ENCODE measurements at regions not wholly inside any gene's neighbourhood (a gene's known extent, or its start where the extent isn't known, plus 50 kb on each side); places are given as distances from the start of the nearest gene placed in this dataset.

- no peaks in the 10 kb centered on the region; the same call in 1 of the 2 replicates for H3K23me2 ChIP-seq (ENCODE audit: low read depth, low read length)
- no peak overlapping the region for H2BK12ac ChIP-seq (ENCODE audit: low read depth, low read length)
- H3K27me3 ChIP-seq (replicated peaks in 1 of 4; ENCODE audit: control insufficient read depth in 3 of 4, extremely low read depth in 1 of 4, insufficient read depth in 3 of 4, low read length in 3 of 4), result no peaks in the 10 kb centered on the region
- H3K23ac ChIP-seq (ENCODE audit: insufficient read length), result no peak overlapping the region
- no peaks in the 10 kb centered on the region for H3K79me1 ChIP-seq (ENCODE audit: low read depth, low read length)
- no peak overlapping the region for H3K4ac ChIP-seq (replicated peaks; ENCODE audit: insufficient read length, low read depth, low read length)
- DNase-seq (ENCODE audit: low read depth in 1 of 2, low spot score in 2 of 2) (no peak), FAIRE-seq (no peak)
- ChIA-PET POLR2A (ENCODE audit: partially characterized antibody) (no interaction called here), CTCF (ENCODE audit: partially characterized antibody) (interaction anchor here (0.5 to 2.3 kb wide), 3 partner anchors 16 to 296 kb away, joined by 3 to 10 read pairs (median 3); no protein-coding TSS in a partner anchor)
- no peak overlapping the region for H3K14ac ChIP-seq (ENCODE audit: insufficient read length)
- H4K20me1 ChIP-seq (replicated peaks in 1 of 2; ENCODE audit: control insufficient read depth in 1 of 2, insufficient read depth in 2 of 2, low read length in 2 of 2), result no peaks in the 10 kb centered on the region
- no peak overlapping the region for H3K4me2 ChIP-seq (ENCODE audit: insufficient read depth in 1 of 2, low read depth in 2 of 2, low read length in 2 of 2)
- no peak overlapping the region for H3K56ac ChIP-seq (replicated peaks; ENCODE audit: insufficient read length, low read depth, low read length)
- no peaks in the 10 kb centered on the region for H3K79me2 ChIP-seq (ENCODE audit: control insufficient read depth in 1 of 2, insufficient read depth in 2 of 2, low read length in 2 of 2)
- no peaks in the 10 kb centered on the region; a peak in 1 of 7 replicates for H3K4me1 ChIP-seq (replicated peaks in 1 of 4; ENCODE audit: control insufficient read depth in 3 of 4, insufficient read depth in 4 of 4, low read length in 3 of 4)
- WGBS, 2 experiments (ENCODE audit: extremely low coverage in 1 of 2, insufficient coverage in 1 of 2, insufficient read length in 1 of 2, insufficient replicate concordance in 2 of 2, low coverage in 1 of 2, low lambda C conversion rate in 2 of 2, missing lambda C conversion rate in 1 of 2), result 88% methylated on average over 3 of the region's 3 CpGs; no CpG with 5 or more reads in 1 of the 2 experiments
- H3K36me3 ChIP-seq (ENCODE audit: control insufficient read depth in 2 of 4, insufficient read depth in 4 of 4, low read length in 3 of 4), result no peaks in the 10 kb centered on the region
- TF ChIP-seq TEAD4 (IDR thresholded peaks at IDR 0.05; ENCODE audit: low read depth, low read length), result no peak
- no peak overlapping the region for H2BK15ac ChIP-seq (ENCODE audit: low read length)
- peaks cover 6 to 9% of the 10 kb centered on the region in 2 experiments; a peak in 3 of 4 replicates for H3K9me3 ChIP-seq (ENCODE audit: insufficient read depth in 2 of 2, low read depth in 1 of 2, low read length in 1 of 2)
- no peak overlapping the region for H4K91ac ChIP-seq (replicated peaks; ENCODE audit: insufficient read length, low read length)
- no peak overlapping the region for H3K4me3 ChIP-seq (ENCODE audit: extremely low read depth in 1 of 4, insufficient read depth in 2 of 4, low read depth in 3 of 4, low read length in 4 of 4)
- H2AFZ ChIP-seq (ENCODE audit: low read length), result no peak overlapping the region
- H4K5ac ChIP-seq (ENCODE audit: insufficient read length, low read depth, low read length), result no peak overlapping the region
- H2BK120ac ChIP-seq (replicated peaks; ENCODE audit: low read depth, low read length), result no peak overlapping the region
- H2AK5ac ChIP-seq (ENCODE audit: low read depth, low read length), result no peak overlapping the region
- no peak overlapping the region for H3K18ac ChIP-seq (ENCODE audit: extremely low read depth, low read length)
- H2BK5ac ChIP-seq (ENCODE audit: low read depth, low read length), result no peak overlapping the region
- H3K9ac ChIP-seq (replicated peaks in 1 of 4; ENCODE audit: extremely low read depth in 1 of 4, low read depth in 3 of 4, low read length in 3 of 4), result no peak overlapping the region
- no peak overlapping the region for H2BK20ac ChIP-seq (ENCODE audit: low read length)
- H4K8ac ChIP-seq (ENCODE audit: extremely low read depth, insufficient read depth, low read length), result no peak overlapping the region
- no peak overlapping the region for H3K27ac ChIP-seq (ENCODE audit: low read depth, low read length)
Observed at GRCh38 chr1:229732061-229732460, 106.0 kb downstream of the URB2 start.
